HepG2 (cell line): ENCODE measurements at regions not wholly inside any gene's neighbourhood (a gene's known extent, or its start where the extent isn't known, plus 50 kb on each side); places are given as distances from the start of the nearest gene placed in this dataset.

ENCODE experiments used
- ATAC-seq: fragments of 200-7000 bp; cut with Tn5 transposase; 3 replicates; pipeline ENCODE4 v1.9.1; 2020; ENCODE audit warnings: mild to moderate bottlenecking, moderate library complexity
- BruUV-seq: library from RNA; stranded (reverse); fragments of 400-500 nt; replicated peaks from 2 replicates; lab custom pipeline; 2021; lab: Mats Ljungman, UMichigan
- CTCF ChIA-PET: fragments of 300-600 bp; formaldehyde crosslinking; extraction: SDS; loops from one replicate; lab custom pipeline; 2021; ENCODE audit warnings: low total read pairs, inconsistent platforms, low intra/inter-chr PET ratio; lab: Yijun Ruan, JAX
- POLR2A ChIA-PET: fragments of 350-600 bp; sonication (Branson Sonifier 250); formaldehyde crosslinking; loops from one replicate; lab custom pipeline; 2020; ENCODE audit warnings: antibody characterized with exemption, inconsistent platforms; lab: Yijun Ruan, JAX
- DNase-seq: peaks from one replicate; pipeline ENCODE4 v3.0.0-alpha.2; 2015; ENCODE audit warnings: low spot score
- FAIRE-seq: peaks from 3 replicates; lab custom pipeline; 2011; peaks lifted over from hg19 to GRCh38; lab: Jason Lieb, UNC
- H2AFZ ChIP-seq: one replicate; pipeline ENCODE4 v1.6.1; 2011; ENCODE audit warnings: low read length, inconsistent platforms
- H3K27ac ChIP-seq: fragments of 300-600 bp; 3 replicates; pipeline ENCODE4 v1.8.0; 2011; ENCODE audit warnings: mixed run types, mild to moderate bottlenecking, mixed read lengths, low read length, inconsistent platforms; ENCODE audit not compliant: insufficient read depth; ENCODE audit errors: extremely low read length
- H3K27me3 ChIP-seq, 2 experiments: fragments of 200-600 bp in 1 of 2; 2 replicates in 1 of 2; 3 replicates in 1 of 2; pipeline versions ENCODE4 v1.6.0 to v1.8.0; 2011; ENCODE audit warnings: low read length in 2 of 2, mild to moderate bottlenecking in 2 of 2, moderate library complexity in 2 of 2, inconsistent platforms in 1 of 2; ENCODE audit not compliant: insufficient read depth in 2 of 2, control insufficient read depth in 1 of 2
- H3K36me3 ChIP-seq, 2 experiments: fragments of 200-600 bp in 1 of 2; replicated peaks in 1 of 2; 2 replicates in 1 of 2; 3 replicates in 1 of 2; pipeline versions ENCODE4 v1.5.1 to v1.8.0; 2011; ENCODE audit warnings: low read length in 2 of 2, inconsistent platforms in 1 of 2; ENCODE audit not compliant: insufficient read depth in 2 of 2, control insufficient read depth in 1 of 2
- H3K4me1 ChIP-seq: 2 replicates; pipeline ENCODE4 v1.5.1; 2012; ENCODE audit warnings: low read length, inconsistent platforms; ENCODE audit not compliant: insufficient read depth
- H3K4me2 ChIP-seq: 2 replicates; pipeline ENCODE4 v1.6.0; 2011; ENCODE audit warnings: low read depth, low read length, inconsistent platforms
- H3K4me3 ChIP-seq, 3 experiments: fragments of 200-600 bp in 1 of 3; sonication (generic), shearing (Covaris generic) in 1 of 3; replicated peaks in 1 of 3; 2 replicates each; pipeline ENCODE4 v1.5.1; 2011 to 2016; ENCODE audit warnings: low read length in 3 of 3, inconsistent platforms in 2 of 3, low read depth in 2 of 3, mild to moderate bottlenecking in 2 of 3, control low read depth in 1 of 3, mixed read lengths in 1 of 3; ENCODE audit not compliant: insufficient read depth in 1 of 3
- H3K79me2 ChIP-seq: one replicate; pipeline ENCODE4 v1.6.1; 2011; ENCODE audit warnings: low read length, inconsistent platforms; ENCODE audit not compliant: insufficient read depth
- H3K9ac ChIP-seq: 2 replicates; pipeline ENCODE4 v1.6.0; 2011; ENCODE audit warnings: mild to moderate bottlenecking, low read depth, low read length, inconsistent platforms; ENCODE audit not compliant: insufficient read depth
- H3K9me3 ChIP-seq: 2 replicates; pipeline ENCODE4 v1.5.1; 2012; ENCODE audit warnings: mild to moderate bottlenecking, low read length
- H4K20me1 ChIP-seq: 2 replicates; pipeline ENCODE4 v1.6.0; 2011; ENCODE audit warnings: inconsistent platforms, mild to moderate bottlenecking, low read length, moderate library complexity; ENCODE audit not compliant: insufficient read depth
- FOSL2 ChIP-seq: sonication (generic); formaldehyde crosslinking; IDR thresholded peaks from 2 replicates; pipeline ENCODE4 v1.4.0; 2020; ENCODE audit warnings: missing genetic modification reagents
- ONECUT2 ChIP-seq: sonication (generic); formaldehyde crosslinking; IDR thresholded peaks from 2 replicates; pipeline ENCODE4 v1.4.0; 2020; ENCODE audit warnings: missing genetic modification reagents
- PLRG1 ChIP-seq: fragments of 450-650 bp; conservative IDR thresholded peaks from 2 replicates; pipeline ENCODE4 v1.6.1; 2016
- RBAK ChIP-seq: sonication (generic); formaldehyde crosslinking; IDR thresholded peaks from 2 replicates; pipeline ENCODE4 v1.5.1; 2020; ENCODE audit warnings: mild to moderate bottlenecking, missing genetic modification reagents
- SOX13 ChIP-seq, 3 experiments: fragments of 450-650 bp in 1 of 3; sonication (generic) in 1 of 3; formaldehyde crosslinking in 1 of 3; IDR thresholded peaks in 2 of 3; conservative IDR thresholded peaks in 1 of 3; 2 replicates each; pipeline versions ENCODE4 v1.5.0 to v1.6.1; 2016 to 2020; ENCODE audit warnings: antibody characterized with exemption in 1 of 3, mild to moderate bottlenecking in 1 of 3, missing compliant biosample characterization in 1 of 3, missing genetic modification reagents in 1 of 3, moderate library complexity in 1 of 3
- SRF ChIP-seq: IDR thresholded peaks from 2 replicates; pipeline ENCODE4 v1.6.1; 2011; ENCODE audit warnings: mild to moderate bottlenecking, low read depth, low read length, moderate library complexity
- WGBS: methylation state at CpG from one replicate; pipeline ENCODE4 v1.1.6; 2017; ENCODE audit warnings: low lambda C conversion rate; 5-methylcytosine and 5-hydroxymethylcytosine counted together
- in situ Hi-C: cut with HindIII; loops from 2 replicates; pipeline ENCODE4 v1.10.0; 2017; ENCODE audit warnings: low pct_unique_long_range_greater_than_20kb; ENCODE audit not compliant: extremely low pct_ligation_motif_present
- intact Hi-C: fragments of 100-400 bp; cut with micrococcal nuclease; formaldehyde crosslinking; loops from one replicate; pipeline ENCODE4 v1.10.0; 2022; ENCODE audit not compliant: unreplicated experiment

- ChIA-PET CTCF (no interaction called here), POLR2A (no interaction called here)
- TF ChIP-seq FOSL2, result peak; percentile 55
- no peak for TF ChIP-seq ONECUT2
- no peak for TF ChIP-seq PLRG1
- no peak for TF ChIP-seq SOX13 (IDR thresholded peaks at IDR 0.05)
- TF ChIP-seq SOX13 (CRISPR knock-in tag; conservative IDR thresholded peaks at IDR 0.05 in 1 of 2, IDR thresholded peaks at IDR 0.05 in 1 of 2), result peak in 1 of 2 experiments; percentile 38; a peak in 1 of 4 replicates
- no peaks in the 10 kb centered on the region for H3K79me2 ChIP-seq
- H3K9me3 ChIP-seq, result no peaks in the 10 kb centered on the region
- in situ Hi-C loops, result no loop called here
- FAIRE-seq, result no peak
- intact Hi-C loops, result no loop called here
- BruUV-seq, result no TSS peak
- ATAC-seq, result no peak
- no peak overlapping the region for H3K4me3 ChIP-seq
- no peak overlapping the region for H3K4me2 ChIP-seq
- DNase-seq, result peak; percentile 52
- H3K27ac ChIP-seq, result no peak overlapping the region
- H3K27me3 ChIP-seq, result no peaks in the 10 kb centered on the region
- no peak overlapping the region for H2AFZ ChIP-seq
- peaks cover 25% of the 10 kb centered on the region for H3K4me1 ChIP-seq
- no peak overlapping the region for H3K9ac ChIP-seq
- 97% methylated on average over 4 of the region's 4 CpGs for WGBS
- H3K36me3 ChIP-seq, result peaks cover 3% of the 10 kb centered on the region in 2 experiments; a peak in 2 of 5 replicates
- no peaks in the 10 kb centered on the region for H4K20me1 ChIP-seq
Observed at GRCh38 chr6:126180585-126180984, 159.3 kb upstream of the CENPW start.

GRCh38 chr6:126181173-126181741 lies 158.7 kb upstream of the CENPW start:
- no peaks in the 10 kb centered on the region for H3K79me2 ChIP-seq
- no peaks in the 10 kb centered on the region for H3K27me3 ChIP-seq
- peak; percentile 67 for DNase-seq
- H2AFZ ChIP-seq, result no peak overlapping the region
- intact Hi-C loops, result no loop called here
- no peak overlapping the region for H3K4me3 ChIP-seq
- no peak overlapping the region for H3K4me2 ChIP-seq
- ChIA-PET POLR2A (no interaction called here), CTCF (no interaction called here)
- H3K27ac ChIP-seq, result no peak overlapping the region
- H3K9me3 ChIP-seq, result no peaks in the 10 kb centered on the region
- no peak overlapping the region for H3K9ac ChIP-seq
- peaks cover 3% of the 10 kb centered on the region in 2 experiments; a peak in 2 of 5 replicates for H3K36me3 ChIP-seq
- no peak for FAIRE-seq
- BruUV-seq, result no TSS peak
- peaks cover 25% of the 10 kb centered on the region for H3K4me1 ChIP-seq
- in situ Hi-C loops, result no loop called here
- ATAC-seq, result no peak
- TF ChIP-seq SRF (peak; percentile 88), RBAK (no peak)
- TF ChIP-seq, all 625 proteins: peak for 1
- H4K20me1 ChIP-seq, result no peaks in the 10 kb centered on the region
